ENCODE measurements at regions not wholly inside any gene's neighbourhood (a gene's known extent, or its start where the extent isn't known, plus 50 kb on each side); places are given as distances from the start of the nearest gene placed in this dataset.

DNA sequence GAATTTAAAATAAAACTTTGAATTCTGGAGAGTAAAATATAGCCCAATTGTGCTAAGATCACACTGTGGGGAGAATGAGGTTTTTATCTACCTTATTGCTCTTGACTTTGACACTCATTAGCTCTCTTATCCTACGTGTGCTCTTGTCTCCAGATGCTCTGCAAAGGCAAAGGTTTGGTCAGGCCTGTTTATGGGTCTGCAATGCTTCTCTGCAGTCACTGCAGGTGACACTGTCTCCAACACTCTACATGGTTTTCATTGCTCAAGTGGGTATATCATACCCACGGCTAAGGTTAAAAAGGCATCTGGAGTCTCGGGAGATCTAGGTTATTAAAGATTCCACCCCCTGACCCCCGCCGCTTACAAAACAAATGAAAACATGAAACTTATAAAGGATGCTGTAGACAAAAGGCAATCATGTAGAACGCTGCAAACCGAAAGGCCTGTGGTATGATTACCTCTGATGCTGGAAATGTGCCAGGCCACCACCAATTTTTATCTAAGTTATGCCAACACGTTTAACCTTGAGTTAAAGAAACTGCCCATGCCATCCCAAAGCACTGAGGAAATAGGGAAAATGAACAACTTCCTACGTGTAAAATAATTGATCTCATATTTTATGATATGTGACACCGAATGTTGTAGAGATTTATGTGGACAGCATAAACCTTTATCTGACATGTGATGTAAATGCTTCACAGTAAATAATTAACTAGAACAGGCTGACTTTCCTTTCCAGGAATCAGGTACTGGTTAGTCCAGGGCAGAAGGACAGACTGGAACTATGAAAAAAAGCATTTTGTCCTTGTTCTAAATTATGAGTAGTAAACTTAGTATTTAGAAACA, 238.2 kb upstream of the NOX3 start:
- TF ChIP-seq, protein P1, sequence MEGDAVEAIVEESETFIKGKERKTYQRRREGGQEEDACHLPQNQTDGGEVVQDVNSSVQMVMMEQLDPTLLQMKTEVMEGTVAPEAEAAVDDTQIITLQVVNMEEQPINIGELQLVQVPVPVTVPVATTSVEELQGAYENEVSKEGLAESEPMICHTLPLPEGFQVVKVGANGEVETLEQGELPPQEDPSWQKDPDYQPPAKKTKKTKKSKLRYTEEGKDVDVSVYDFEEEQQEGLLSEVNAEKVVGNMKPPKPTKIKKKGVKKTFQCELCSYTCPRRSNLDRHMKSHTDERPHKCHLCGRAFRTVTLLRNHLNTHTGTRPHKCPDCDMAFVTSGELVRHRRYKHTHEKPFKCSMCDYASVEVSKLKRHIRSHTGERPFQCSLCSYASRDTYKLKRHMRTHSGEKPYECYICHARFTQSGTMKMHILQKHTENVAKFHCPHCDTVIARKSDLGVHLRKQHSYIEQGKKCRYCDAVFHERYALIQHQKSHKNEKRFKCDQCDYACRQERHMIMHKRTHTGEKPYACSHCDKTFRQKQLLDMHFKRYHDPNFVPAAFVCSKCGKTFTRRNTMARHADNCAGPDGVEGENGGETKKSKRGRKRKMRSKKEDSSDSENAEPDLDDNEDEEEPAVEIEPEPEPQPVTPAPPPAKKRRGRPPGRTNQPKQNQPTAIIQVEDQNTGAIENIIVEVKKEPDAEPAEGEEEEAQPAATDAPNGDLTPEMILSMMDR (IDR thresholded peaks at IDR 0.05), result no peak
- TF ChIP-seq POLR2A (IDR thresholded peaks at IDR 0.05) (no peak), POLR2AphosphoS5 (IDR thresholded peaks at IDR 0.05) (no peak), EP300 (IDR thresholded peaks at IDR 0.05) (no peak)

Data from sigmoid colon (tissue), 4 donors.